Right lobe of liver (tissue), 4 donors: ENCODE measurements at regions not wholly inside any gene's neighbourhood (a gene's known extent, or its start where the extent isn't known, plus 50 kb on each side); places are given as distances from the start of the nearest gene placed in this dataset.

Experiments used
- POLR2A ChIP-seq: fragments of 450-650 bp; IDR thresholded peaks from one replicate; pipeline ENCODE4 v1.6.1; 2017; ENCODE audit warnings: antibody characterized with exemption, mild to moderate bottlenecking
- TF ChIP-seq, protein P1 (sequence below), 4 donors: fragments of 200-600 bp in 3 of 4; fragments of 450-650 bp in 1 of 4; IDR thresholded peaks; one replicate each; pipeline versions ENCODE4 v1.5.1 to v1.8.0; 2016 to 2022; ENCODE audit warnings: antibody characterized with exemption in 4 of 4, mild to moderate bottlenecking in 2 of 4
- donor health status: DM: no; HTN: no; CAD: no.
- donor health status: DM: no; HTN: no; CAD: no.
- donor health status: DM: no; HTN: yes; CAD: no.

DNA sequence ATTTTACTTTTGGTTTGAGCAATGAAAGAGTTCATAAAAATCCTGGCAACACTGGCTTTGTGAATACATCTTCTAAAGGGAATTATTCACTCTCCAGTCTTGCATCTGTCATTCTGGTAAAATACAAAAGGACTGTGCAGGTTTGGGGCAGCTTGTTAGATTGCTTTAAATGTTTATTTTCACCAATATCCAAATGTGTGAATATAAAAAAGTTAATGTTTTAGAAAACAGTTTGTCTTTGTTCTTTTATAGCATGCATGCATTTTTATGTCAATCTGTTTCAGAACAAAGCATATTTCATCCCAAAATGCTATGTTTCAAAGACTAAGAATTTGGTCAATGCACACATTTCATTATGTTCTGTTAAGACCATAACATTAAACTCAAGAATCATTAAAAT lies 1145.4 kb downstream of the OLFM4 start:
- TF ChIP-seq, protein P1, sequence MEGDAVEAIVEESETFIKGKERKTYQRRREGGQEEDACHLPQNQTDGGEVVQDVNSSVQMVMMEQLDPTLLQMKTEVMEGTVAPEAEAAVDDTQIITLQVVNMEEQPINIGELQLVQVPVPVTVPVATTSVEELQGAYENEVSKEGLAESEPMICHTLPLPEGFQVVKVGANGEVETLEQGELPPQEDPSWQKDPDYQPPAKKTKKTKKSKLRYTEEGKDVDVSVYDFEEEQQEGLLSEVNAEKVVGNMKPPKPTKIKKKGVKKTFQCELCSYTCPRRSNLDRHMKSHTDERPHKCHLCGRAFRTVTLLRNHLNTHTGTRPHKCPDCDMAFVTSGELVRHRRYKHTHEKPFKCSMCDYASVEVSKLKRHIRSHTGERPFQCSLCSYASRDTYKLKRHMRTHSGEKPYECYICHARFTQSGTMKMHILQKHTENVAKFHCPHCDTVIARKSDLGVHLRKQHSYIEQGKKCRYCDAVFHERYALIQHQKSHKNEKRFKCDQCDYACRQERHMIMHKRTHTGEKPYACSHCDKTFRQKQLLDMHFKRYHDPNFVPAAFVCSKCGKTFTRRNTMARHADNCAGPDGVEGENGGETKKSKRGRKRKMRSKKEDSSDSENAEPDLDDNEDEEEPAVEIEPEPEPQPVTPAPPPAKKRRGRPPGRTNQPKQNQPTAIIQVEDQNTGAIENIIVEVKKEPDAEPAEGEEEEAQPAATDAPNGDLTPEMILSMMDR (IDR thresholded peaks at IDR 0.05) = no peak
- TF ChIP-seq POLR2A = no peak
